ENCODE measurements at regions not wholly inside any gene's neighbourhood (a gene's known extent, or its start where the extent isn't known, plus 50 kb on each side); places are given as distances from the start of the nearest gene placed in this dataset.
A peak's percentile ranks its signal among the peaks of the same experiment; 100 is the strongest.

- TF ChIP-seq ZNF169 (tag by site-specific recombination; IDR thresholded peaks at IDR 0.05) (no peak), HOXC10 (CRISPR knock-in tag; IDR thresholded peaks at IDR 0.05) (no peak), GLI2 (tag by site-specific recombination; IDR thresholded peaks at IDR 0.05; ENCODE audit: borderline replicate concordance, low read depth) (no peak), ZNF132 (tag by site-specific recombination; IDR thresholded peaks at IDR 0.05; ENCODE audit: borderline replicate concordance) (no peak), ZXDB (tag by site-specific recombination; IDR thresholded peaks at IDR 0.05) (no peak), ZNF404 (tag by site-specific recombination; IDR thresholded peaks at IDR 0.05) (no peak), ZNF777 (tag by site-specific recombination; IDR thresholded peaks at IDR 0.05; ENCODE audit: borderline replicate concordance) (no peak), ZFP3 (tag by site-specific recombination; IDR thresholded peaks at IDR 0.05; ENCODE audit: low read depth) (no peak), ZNF600 (tag by site-specific recombination; IDR thresholded peaks at IDR 0.05) (0 out of 2 replicates have a peak, but pooled peaks have one; percentile 43), ZNF596 (tag by site-specific recombination; IDR thresholded peaks at IDR 0.05) (no peak), SP7 (tag by site-specific recombination; IDR thresholded peaks at IDR 0.05) (peak; percentile 85), ZNF707 (tag by site-specific recombination; IDR thresholded peaks at IDR 0.05) (no peak), ZNF366 (tag by site-specific recombination; conservative IDR thresholded peaks at IDR 0.05) (peak; percentile 61), ZNF76 (tag by site-specific recombination; IDR thresholded peaks at IDR 0.05; ENCODE audit: borderline replicate concordance, low read depth) (no peak), HOXD13 (CRISPR knock-in tag; IDR thresholded peaks at IDR 0.05; ENCODE audit: borderline replicate concordance) (no peak), ZNF501 (tag by site-specific recombination; IDR thresholded peaks at IDR 0.05) (no peak), CTCF (tag by site-specific recombination; IDR thresholded peaks at IDR 0.05) (no peak), ZNF248 (tag by site-specific recombination; IDR thresholded peaks at IDR 0.05) (no peak), FEZF1 (tag by site-specific recombination; IDR thresholded peaks at IDR 0.05) (peak; percentile 72), ZNF791 (tag by site-specific recombination; IDR thresholded peaks at IDR 0.05) (no peak), PRDM4 (tag by site-specific recombination; IDR thresholded peaks at IDR 0.05) (no peak), ZNF423 (tag by site-specific recombination; IDR thresholded peaks at IDR 0.05) (no peak), ZNF239 (tag by site-specific recombination; IDR thresholded peaks at IDR 0.05) (no peak), ZBTB17 (tag by site-specific recombination; IDR thresholded peaks at IDR 0.05) (0 out of 2 replicates have a peak, but pooled peaks have one; percentile 11), TSHZ1 (tag by site-specific recombination; IDR thresholded peaks at IDR 0.05; ENCODE audit: borderline replicate concordance) (0 out of 2 replicates have a peak, but pooled peaks have one; percentile 23)
- TF ChIP-seq, protein P1, sequence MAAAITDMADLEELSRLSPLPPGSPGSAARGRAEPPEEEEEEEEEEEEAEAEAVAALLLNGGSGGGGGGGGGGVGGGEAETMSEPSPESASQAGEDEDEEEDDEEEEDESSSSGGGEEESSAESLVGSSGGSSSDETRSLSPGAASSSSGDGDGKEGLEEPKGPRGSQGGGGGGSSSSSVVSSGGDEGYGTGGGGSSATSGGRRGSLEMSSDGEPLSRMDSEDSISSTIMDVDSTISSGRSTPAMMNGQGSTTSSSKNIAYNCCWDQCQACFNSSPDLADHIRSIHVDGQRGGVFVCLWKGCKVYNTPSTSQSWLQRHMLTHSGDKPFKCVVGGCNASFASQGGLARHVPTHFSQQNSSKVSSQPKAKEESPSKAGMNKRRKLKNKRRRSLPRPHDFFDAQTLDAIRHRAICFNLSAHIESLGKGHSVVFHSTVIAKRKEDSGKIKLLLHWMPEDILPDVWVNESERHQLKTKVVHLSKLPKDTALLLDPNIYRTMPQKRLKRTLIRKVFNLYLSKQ (tag by site-specific recombination; IDR thresholded peaks at IDR 0.05; ENCODE audit: borderline replicate concordance), result no peak
- TF ChIP-seq, protein P2, sequence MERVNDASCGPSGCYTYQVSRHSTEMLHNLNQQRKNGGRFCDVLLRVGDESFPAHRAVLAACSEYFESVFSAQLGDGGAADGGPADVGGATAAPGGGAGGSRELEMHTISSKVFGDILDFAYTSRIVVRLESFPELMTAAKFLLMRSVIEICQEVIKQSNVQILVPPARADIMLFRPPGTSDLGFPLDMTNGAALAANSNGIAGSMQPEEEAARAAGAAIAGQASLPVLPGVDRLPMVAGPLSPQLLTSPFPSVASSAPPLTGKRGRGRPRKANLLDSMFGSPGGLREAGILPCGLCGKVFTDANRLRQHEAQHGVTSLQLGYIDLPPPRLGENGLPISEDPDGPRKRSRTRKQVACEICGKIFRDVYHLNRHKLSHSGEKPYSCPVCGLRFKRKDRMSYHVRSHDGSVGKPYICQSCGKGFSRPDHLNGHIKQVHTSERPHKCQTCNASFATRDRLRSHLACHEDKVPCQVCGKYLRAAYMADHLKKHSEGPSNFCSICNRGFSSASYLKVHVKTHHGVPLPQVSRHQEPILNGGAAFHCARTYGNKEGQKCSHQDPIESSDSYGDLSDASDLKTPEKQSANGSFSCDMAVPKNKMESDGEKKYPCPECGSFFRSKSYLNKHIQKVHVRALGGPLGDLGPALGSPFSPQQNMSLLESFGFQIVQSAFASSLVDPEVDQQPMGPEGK (tag by site-specific recombination; IDR thresholded peaks at IDR 0.05), result no peak
- TF ChIP-seq, protein P3, sequence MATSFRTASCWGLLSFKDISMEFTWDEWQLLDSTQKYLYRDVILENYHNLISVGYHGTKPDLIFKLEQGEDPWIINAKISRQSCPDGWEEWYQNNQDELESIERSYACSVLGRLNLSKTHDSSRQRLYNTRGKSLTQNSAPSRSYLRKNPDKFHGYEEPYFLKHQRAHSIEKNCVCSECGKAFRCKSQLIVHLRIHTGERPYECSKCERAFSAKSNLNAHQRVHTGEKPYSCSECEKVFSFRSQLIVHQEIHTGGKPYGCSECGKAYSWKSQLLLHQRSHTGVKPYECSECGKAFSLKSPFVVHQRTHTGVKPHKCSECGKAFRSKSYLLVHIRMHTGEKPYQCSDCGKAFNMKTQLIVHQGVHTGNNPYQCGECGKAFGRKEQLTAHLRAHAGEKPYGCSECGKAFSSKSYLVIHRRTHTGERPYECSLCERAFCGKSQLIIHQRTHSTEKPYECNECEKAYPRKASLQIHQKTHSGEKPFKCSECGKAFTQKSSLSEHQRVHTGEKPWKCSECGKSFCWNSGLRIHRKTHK (tag by site-specific recombination; IDR thresholded peaks at IDR 0.05), result no peak
These were observed 58.9 kb upstream of the ULK4 start (continued) for GRCh38 chr3:42020684-42021307.

Data from HEK293 (cell line).